Muscle of back (tissue), 3 donors: ENCODE measurements at regions not wholly inside any gene's neighbourhood (a gene's known extent, or its start where the extent isn't known, plus 50 kb on each side); places are given as distances from the start of the nearest gene placed in this dataset.
"Not testable (repeated sequence)": the region's sequence is repeated elsewhere in the genome, so short reads cannot be mapped to it uniquely, and the experiment has no call there.

Source experiments
- DNase-seq, 3 donors: peaks; one replicate each; pipeline versions ENCODE4 v3.0.0 to v3.0.0-alpha.2; 2013

- DNase-seq, result no peak
These were observed 987.9 kb downstream of the PLA2G4A start for GRCh38 chr1:187816646-187817045.

GRCh38 chr1:187817782-187818181 lies 989.0 kb downstream of the PLA2G4A start:
- no peak for DNase-seq

GRCh38 chr1:187819086-187819485 lies 990.3 kb downstream of the PLA2G4A start:
- peak in 1 of 3 donors; percentile 0 for DNase-seq

GRCh38 chr1:187836557-187836956 lies 1007.8 kb downstream of the PLA2G4A start:
- DNase-seq, result no peak

- DNase-seq, result no peak
These were observed 1009.0 kb downstream of the PLA2G4A start for GRCh38 chr1:187837787-187838186.

GRCh38 chr1:187838335-187839293 lies 1009.9 kb downstream of the PLA2G4A start:
- DNase-seq, result no peak

GRCh38 chr1:187839873-187840272 lies 1011.1 kb downstream of the PLA2G4A start:
- no peak for DNase-seq

GRCh38 chr1:187840557-187840956 lies 1011.8 kb downstream of the PLA2G4A start:
- no peak for DNase-seq

GRCh38 chr1:187842406-187843165 lies 1013.8 kb downstream of the PLA2G4A start:
- DNase-seq, result peak in 1 of 3 donors; percentile 22

- DNase-seq, result no peak
These were observed 1015.6 kb downstream of the PLA2G4A start for GRCh38 chr1:187844313-187844712.

GRCh38 chr1:187847531-187847930 lies 1018.8 kb downstream of the PLA2G4A start:
- no peak for DNase-seq

GRCh38 chr1:187848321-187848720 lies 1019.6 kb downstream of the PLA2G4A start:
- no peak for DNase-seq

- DNase-seq, result not testable (repeated sequence)
These were observed 1021.4 kb downstream of the PLA2G4A start for GRCh38 chr1:187850146-187850545.

GRCh38 chr1:187853505-187853904 lies 1024.8 kb downstream of the PLA2G4A start:
- no peak for DNase-seq

- no peak for DNase-seq
These were observed 1025.7 kb downstream of the PLA2G4A start for GRCh38 chr1:187854457-187854856.

GRCh38 chr1:187862506-187862905 lies 1033.8 kb downstream of the PLA2G4A start:
- DNase-seq, result no peak

GRCh38 chr1:187870552-187870951 lies 1041.8 kb downstream of the PLA2G4A start:
- DNase-seq, result peak; percentile 7 to 49 (median 7)

- DNase-seq, result peak in 1 of 3 donors; percentile 17
These were observed 1042.6 kb downstream of the PLA2G4A start for GRCh38 chr1:187871177-187871845.

GRCh38 chr1:187872550-187872949 lies 1043.8 kb downstream of the PLA2G4A start:
- DNase-seq, result no peak

GRCh38 chr1:187873126-187873525 lies 1044.4 kb downstream of the PLA2G4A start:
- no peak for DNase-seq

- DNase-seq, result no peak
These were observed 1048.0 kb downstream of the PLA2G4A start for GRCh38 chr1:187876775-187877174.

GRCh38 chr1:187877220-187877619 lies 1048.5 kb downstream of the PLA2G4A start:
- no peak for DNase-seq
